ENCODE measurements at regions not wholly inside any gene's neighbourhood (a gene's known extent, or its start where the extent isn't known, plus 50 kb on each side); places are given as distances from the start of the nearest gene placed in this dataset.

- TF ChIP-seq POLR2A (IDR thresholded peaks at IDR 0.05) = no peak
- TF ChIP-seq CTCF (IDR thresholded peaks at IDR 0.05) = no peak
Observed at GRCh38 chr16:63539276-63539675, 1503.0 kb upstream of the CDH8 start.
